Activated naive CD4-positive, alpha-beta T cell treated with Interleukin-2 at 50 U/mL for 16 hours (primary cell): ENCODE measurements at regions not wholly inside any gene's neighbourhood (a gene's known extent, or its start where the extent isn't known, plus 50 kb on each side); places are given as distances from the start of the nearest gene placed in this dataset.

Source experiments
- DNase-seq: peaks from one replicate; pipeline ENCODE4 v3.0.0-alpha.2; 2020

- DNase-seq, result no peak
These were observed 136.5 kb upstream of the GJB5 start for GRCh38 chr1:34618381-34618780.

GRCh38 chr1:34619256-34619655 is 135.6 kb upstream of the GJB5 start:
- no peak for DNase-seq

- no peak for DNase-seq
These were observed 132.9 kb upstream of the GJB5 start for GRCh38 chr1:34621916-34622315.

- no peak for DNase-seq
These were observed 129.3 kb upstream of the GJB5 start for GRCh38 chr1:34625521-34626015.

- DNase-seq, result no peak
These were observed 127.2 kb upstream of the GJB5 start for GRCh38 chr1:34627465-34628240.

- no peak for DNase-seq
These were observed 123.7 kb upstream of the GJB5 start for GRCh38 chr1:34631126-34631525.

- no peak for DNase-seq
These were observed 115.1 kb upstream of the GJB5 start for GRCh38 chr1:34639701-34640100.

- no peak for DNase-seq
These were observed 114.0 kb upstream of the GJB5 start for GRCh38 chr1:34640654-34641401.

GRCh38 chr1:34642679-34643078 is 112.2 kb upstream of the GJB5 start:
- DNase-seq, result no peak

- DNase-seq, result no peak
These were observed 109.6 kb upstream of the GJB5 start for GRCh38 chr1:34645109-34645688.

GRCh38 chr1:34645919-34646318 is 108.9 kb upstream of the GJB5 start:
- no peak for DNase-seq

- DNase-seq, result no peak
These were observed 106.3 kb upstream of the GJB5 start for GRCh38 chr1:34648501-34648900.

GRCh38 chr1:34650090-34650489 is 104.8 kb upstream of the GJB5 start:
- DNase-seq, result no peak

- no peak for DNase-seq
These were observed 104.0 kb upstream of the GJB5 start for GRCh38 chr1:34650800-34651199.

GRCh38 chr1:34653110-34653509 is 101.7 kb upstream of the GJB5 start:
- DNase-seq, result no peak

GRCh38 chr1:34655206-34655874 is 99.5 kb upstream of the GJB5 start:
- DNase-seq, result no peak

GRCh38 chr1:34655875-34656240 is 99.0 kb upstream of the GJB5 start:
- no peak for DNase-seq

- DNase-seq, result no peak
These were observed 98.5 kb upstream of the GJB5 start for GRCh38 chr1:34656299-34656698.

GRCh38 chr1:34656731-34657130 is 98.1 kb upstream of the GJB5 start:
- no peak for DNase-seq

- DNase-seq, result no peak
These were observed 97.6 kb upstream of the GJB5 start for GRCh38 chr1:34657266-34657665.

- DNase-seq, result no peak
These were observed 97.0 kb upstream of the GJB5 start for GRCh38 chr1:34657849-34658248.

GRCh38 chr1:34663031-34663430 is 91.8 kb upstream of the GJB5 start:
- no peak for DNase-seq

GRCh38 chr1:34668063-34668462 is 86.8 kb upstream of the GJB5 start:
- DNase-seq, result no peak
